ENCODE measurements at regions not wholly inside any gene's neighbourhood (a gene's known extent, or its start where the extent isn't known, plus 50 kb on each side); places are given as distances from the start of the nearest gene placed in this dataset.

- DNase-seq: no peak
Measured at GRCh38 chr4:81870275-81870674, 398.6 kb upstream of the RASGEF1B start.

GRCh38 chr4:81860111-81860510 is 388.4 kb upstream of the RASGEF1B start:
- DNase-seq: no peak

- DNase-seq: no peak
Measured at GRCh38 chr4:81854406-81854805, 382.7 kb upstream of the RASGEF1B start.

GRCh38 chr4:81852031-81852715 is 380.5 kb upstream of the RASGEF1B start:
- no peak for DNase-seq

- no peak for DNase-seq
Measured at GRCh38 chr4:81850701-81851100, 379.0 kb upstream of the RASGEF1B start.

GRCh38 chr4:81845761-81846160 is 374.1 kb upstream of the RASGEF1B start:
- DNase-seq: no peak

GRCh38 chr4:81845273-81845672 is 373.6 kb upstream of the RASGEF1B start:
- no peak for DNase-seq

GRCh38 chr4:81844717-81845116 is 373.0 kb upstream of the RASGEF1B start:
- peak; percentile 51 for DNase-seq

- no peak for DNase-seq
Measured at GRCh38 chr4:81839347-81840042, 367.8 kb upstream of the RASGEF1B start.

- DNase-seq: no peak
Measured at GRCh38 chr4:81838586-81838985, 366.9 kb upstream of the RASGEF1B start.

GRCh38 chr4:81836716-81837115 is 365.0 kb upstream of the RASGEF1B start:
- no peak for DNase-seq

- no peak for DNase-seq
Measured at GRCh38 chr4:81833576-81833975, 361.9 kb upstream of the RASGEF1B start.

- no peak for DNase-seq
Measured at GRCh38 chr4:81828991-81829390, 357.3 kb upstream of the RASGEF1B start.

- DNase-seq: no peak
Measured at GRCh38 chr4:81827577-81828202, 356.0 kb upstream of the RASGEF1B start.

GRCh38 chr4:81826817-81827424 is 355.2 kb upstream of the RASGEF1B start:
- no peak for DNase-seq

- no peak for DNase-seq
Measured at GRCh38 chr4:81826335-81826734, 354.6 kb upstream of the RASGEF1B start.

GRCh38 chr4:81818385-81818920 is 346.7 kb upstream of the RASGEF1B start:
- no peak for DNase-seq

GRCh38 chr4:81816031-81816761 is 344.5 kb upstream of the RASGEF1B start:
- no peak for DNase-seq

- DNase-seq: peak; percentile 13
Measured at GRCh38 chr4:81814987-81815541, 343.4 kb upstream of the RASGEF1B start.

- no peak for DNase-seq
Measured at GRCh38 chr4:81811562-81812293, 340.0 kb upstream of the RASGEF1B start.

GRCh38 chr4:81808011-81808672 is 336.4 kb upstream of the RASGEF1B start:
- no peak for DNase-seq
